Endothelial cell (in vitro differentiated cells): ENCODE measurements at regions not wholly inside any gene's neighbourhood (a gene's known extent, or its start where the extent isn't known, plus 50 kb on each side); places are given as distances from the start of the nearest gene placed in this dataset.

ENCODE experiments used
- DNase-seq: peaks from one replicate; pipeline ENCODE4 v3.0.0; 2021; ENCODE audit warnings: low spot score
- H3K27ac Mint-ChIP-seq: one replicate; pipeline ENCODE4 v1.8.0; 2021; ENCODE audit warnings: mixed read lengths, inconsistent platforms; ENCODE audit not compliant: unreplicated experiment
- H3K27me3 Mint-ChIP-seq: one replicate; pipeline ENCODE4 v1.8.0; 2021; ENCODE audit warnings: mild to moderate bottlenecking, moderate library complexity, mixed read lengths, inconsistent platforms; ENCODE audit not compliant: unreplicated experiment
- H3K36me3 Mint-ChIP-seq: one replicate; pipeline ENCODE4 v1.8.0; 2021; ENCODE audit warnings: mild to moderate bottlenecking, low read depth, mixed read lengths, inconsistent platforms; ENCODE audit not compliant: unreplicated experiment
- H3K4me1 Mint-ChIP-seq: one replicate; pipeline ENCODE4 v1.8.0; 2021; ENCODE audit warnings: mild to moderate bottlenecking, mixed read lengths, inconsistent platforms; ENCODE audit not compliant: unreplicated experiment
- H3K4me3 Mint-ChIP-seq: one replicate; pipeline ENCODE4 v1.8.0; 2021; ENCODE audit warnings: mild to moderate bottlenecking, mixed read lengths, inconsistent platforms; ENCODE audit not compliant: unreplicated experiment
- H3K9me3 Mint-ChIP-seq: one replicate; pipeline ENCODE4 v1.8.0; 2021; ENCODE audit warnings: mixed read lengths, inconsistent platforms; ENCODE audit not compliant: unreplicated experiment
- CTCF ChIP-seq: fragments of 200-600 bp; sonication (generic); IDR thresholded peaks from one replicate; pipeline ENCODE4 v1.5.0; 2021; ENCODE audit warnings: antibody characterized with exemption; ENCODE audit not compliant: unreplicated experiment

DNA sequence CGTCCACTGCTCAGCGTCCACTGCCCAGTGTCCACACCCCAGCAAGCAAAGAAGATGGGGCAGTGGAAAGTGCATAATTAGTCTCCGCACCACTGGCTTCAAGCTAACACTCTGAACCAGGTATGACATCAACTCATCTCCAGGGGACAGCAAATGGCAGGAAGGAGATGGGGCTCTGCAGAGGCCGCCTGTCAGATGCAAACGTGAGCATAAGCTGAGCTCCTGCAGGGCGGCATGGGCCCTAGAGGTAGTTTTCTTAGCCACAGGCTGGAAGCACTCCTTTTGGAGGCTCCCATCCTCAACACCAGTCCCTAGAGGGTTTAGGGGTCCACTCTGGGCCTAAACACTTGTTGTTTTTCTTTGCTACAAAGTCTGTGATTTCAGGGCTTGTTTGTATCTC is 335.8 kb upstream of the MKI67 start:
- H3K9me3 Mint-ChIP-seq: no peaks in the 10 kb centered on the region
- no peaks in the 10 kb centered on the region for H3K36me3 Mint-ChIP-seq
- H3K4me1 Mint-ChIP-seq: no peaks in the 10 kb centered on the region
- no peak for TF ChIP-seq CTCF
- H3K27me3 Mint-ChIP-seq: peaks cover 8% of the 10 kb centered on the region
- H3K4me3 Mint-ChIP-seq: no peak overlapping the region
- H3K27ac Mint-ChIP-seq: no peak overlapping the region
- no peak for DNase-seq

GRCh38 chr10:128462844-128463243 is 336.6 kb upstream of the MKI67 start:
- Mint-ChIP-seq H3K9me3 (no peaks in the 10 kb centered on the region), H3K27me3 (peaks cover 7% of the 10 kb centered on the region), H3K4me3 (no peak overlapping the region), H3K36me3 (no peaks in the 10 kb centered on the region), H3K27ac (no peak overlapping the region), H3K4me1 (no peaks in the 10 kb centered on the region)
- no peak for TF ChIP-seq CTCF
- no peak for DNase-seq

DNA sequence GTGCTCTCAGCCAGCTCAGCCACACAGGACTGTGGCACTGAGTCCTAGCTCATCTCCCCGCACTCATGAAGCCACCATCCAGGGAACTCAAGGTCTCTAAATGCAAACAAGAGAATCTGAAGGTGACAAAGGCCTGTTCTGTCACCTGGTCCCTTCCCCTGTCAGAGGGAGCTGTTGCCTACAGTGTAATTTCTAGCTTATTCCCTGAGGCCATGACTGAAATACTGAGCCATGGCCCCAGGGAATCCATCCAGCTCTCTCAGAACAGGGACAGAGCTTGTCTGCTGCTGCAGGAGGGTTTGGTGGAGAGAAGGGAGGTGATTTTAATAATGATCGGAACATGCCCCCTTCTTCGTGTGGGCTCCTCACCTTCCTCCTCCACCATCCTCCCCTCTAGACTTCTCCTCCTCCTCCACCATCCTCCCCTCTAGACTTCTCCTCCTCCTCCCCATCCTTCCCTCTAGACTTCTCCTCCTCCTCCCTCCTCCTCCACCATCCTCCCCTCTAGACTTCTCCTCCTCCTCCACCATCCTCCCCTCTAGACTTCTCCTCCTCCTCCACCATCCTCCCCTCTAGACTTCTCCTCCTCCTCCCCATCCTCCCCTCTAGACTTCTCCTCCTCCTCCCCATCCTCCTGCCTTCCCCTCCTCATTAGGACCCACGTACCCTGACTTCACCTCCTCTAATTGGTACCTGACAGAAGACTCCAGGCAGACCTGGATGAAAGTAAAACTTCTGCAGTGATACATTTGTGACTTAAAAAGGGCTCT is 338.0 kb upstream of the MKI67 start:
- DNase-seq: peak; percentile 64
- H3K27me3 Mint-ChIP-seq: peaks cover 7% of the 10 kb centered on the region
- no peak overlapping the region for H3K4me3 Mint-ChIP-seq
- no peaks in the 10 kb centered on the region for H3K9me3 Mint-ChIP-seq
- no peaks in the 10 kb centered on the region for H3K36me3 Mint-ChIP-seq
- no peaks in the 10 kb centered on the region for H3K4me1 Mint-ChIP-seq
- H3K27ac Mint-ChIP-seq: no peak overlapping the region
- TF ChIP-seq CTCF: no peak

DNA sequence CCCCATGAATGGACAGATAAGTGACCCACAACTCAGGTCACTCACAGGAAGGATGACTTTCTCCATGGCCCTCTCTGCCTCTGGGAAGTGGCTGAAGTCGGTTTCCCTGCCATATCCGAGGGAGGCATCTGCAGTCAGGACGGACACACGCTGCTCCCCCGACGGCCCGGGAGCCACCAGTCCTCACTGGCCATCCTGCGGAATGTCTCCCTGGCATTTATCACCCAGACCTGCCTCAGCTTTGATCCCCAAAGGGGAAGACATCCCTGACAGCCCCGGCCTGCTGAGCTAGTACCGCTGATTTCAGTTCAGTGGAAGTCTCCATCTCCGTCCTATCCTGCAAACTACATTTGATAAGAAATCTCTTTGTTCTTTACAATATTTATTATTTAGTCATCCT is 339.5 kb upstream of the MKI67 start:
- no peaks in the 10 kb centered on the region for H3K36me3 Mint-ChIP-seq
- H3K27ac Mint-ChIP-seq: no peak overlapping the region
- no peak for DNase-seq
- H3K27me3 Mint-ChIP-seq: peaks cover 9% of the 10 kb centered on the region
- H3K4me1 Mint-ChIP-seq: no peaks in the 10 kb centered on the region
- TF ChIP-seq CTCF: no peak
- H3K9me3 Mint-ChIP-seq: no peaks in the 10 kb centered on the region
- H3K4me3 Mint-ChIP-seq: no peak overlapping the region

- H3K36me3 Mint-ChIP-seq: no peaks in the 10 kb centered on the region
- H3K27ac Mint-ChIP-seq: no peak overlapping the region
- no peak for DNase-seq
- no peaks in the 10 kb centered on the region for H3K4me1 Mint-ChIP-seq
- no peaks in the 10 kb centered on the region for H3K9me3 Mint-ChIP-seq
- no peak for TF ChIP-seq CTCF
- no peak overlapping the region for H3K4me3 Mint-ChIP-seq
- peaks cover 7% of the 10 kb centered on the region for H3K27me3 Mint-ChIP-seq
Measured at GRCh38 chr10:128466831-128467371, 340.7 kb upstream of the MKI67 start.
